ENCODE measurements at regions not wholly inside any gene's neighbourhood (a gene's known extent, or its start where the extent isn't known, plus 50 kb on each side); places are given as distances from the start of the nearest gene placed in this dataset.

- DNase-seq: no peak
- no peak overlapping the region for H3K27ac ChIP-seq (ENCODE audit: low read length)
- no peaks in the 10 kb centered on the region for H3K9me2 ChIP-seq (replicated peaks; ENCODE audit: insufficient read depth, low read length)
- H4K20me1 ChIP-seq (ENCODE audit: insufficient read depth, low read depth, low read length): no peaks in the 10 kb centered on the region
- no peak overlapping the region for H3K4me3 ChIP-seq (ENCODE audit: low read length)
- no peaks in the 10 kb centered on the region for H3K79me2 ChIP-seq (ENCODE audit: low read length)
- H3K9ac ChIP-seq (ENCODE audit: low read length): no peak overlapping the region
- H3K9me3 ChIP-seq (ENCODE audit: low read length): no peaks in the 10 kb centered on the region
- no peak overlapping the region for H2AFZ ChIP-seq (ENCODE audit: low read length)
- H3K27me3 ChIP-seq (ENCODE audit: low read length): 0 out of 2 replicates have a peak, but pooled peaks cover 3% of the 10 kb centered on the region
- no peak overlapping the region for H3K4me2 ChIP-seq (ENCODE audit: low read depth, low read length, poor library complexity, severe bottlenecking)
- H3K4me1 ChIP-seq (ENCODE audit: low read length): no peaks in the 10 kb centered on the region
- H3K36me3 ChIP-seq (ENCODE audit: insufficient read depth, low read length): no peaks in the 10 kb centered on the region
Measured at GRCh38 chr2:23235736-23236135, 149.2 kb upstream of the KLHL29 start.

- H3K9ac ChIP-seq (ENCODE audit: low read length): no peak overlapping the region
- no peak for DNase-seq
- no peaks in the 10 kb centered on the region for H3K79me2 ChIP-seq (ENCODE audit: low read length)
- H3K9me3 ChIP-seq (ENCODE audit: low read length): no peaks in the 10 kb centered on the region
- no peak overlapping the region for H3K27ac ChIP-seq (ENCODE audit: low read length)
- no peaks in the 10 kb centered on the region for H3K36me3 ChIP-seq (ENCODE audit: insufficient read depth, low read length)
- no peak overlapping the region for H3K4me2 ChIP-seq (ENCODE audit: low read depth, low read length, poor library complexity, severe bottlenecking)
- H4K20me1 ChIP-seq (ENCODE audit: insufficient read depth, low read depth, low read length): no peaks in the 10 kb centered on the region
- 0 out of 2 replicates have a peak, but pooled peaks cover 2% of the 10 kb centered on the region for H3K27me3 ChIP-seq (ENCODE audit: low read length)
- no peaks in the 10 kb centered on the region for H3K4me1 ChIP-seq (ENCODE audit: low read length)
- no peak overlapping the region for H3K4me3 ChIP-seq (ENCODE audit: low read length)
- no peak overlapping the region for H2AFZ ChIP-seq (ENCODE audit: low read length)
- H3K9me2 ChIP-seq (replicated peaks; ENCODE audit: insufficient read depth, low read length): no peaks in the 10 kb centered on the region
Measured at GRCh38 chr2:23237147-23237546, 147.8 kb upstream of the KLHL29 start.

GRCh38 chr2:23238011-23238657 lies 146.8 kb upstream of the KLHL29 start:
- Histone ChIP-seq H3K9me3 (ENCODE audit: low read length) (no peaks in the 10 kb centered on the region), H3K4me2 (ENCODE audit: low read depth, low read length, poor library complexity, severe bottlenecking) (no peak overlapping the region), H3K9ac (ENCODE audit: low read length) (no peak overlapping the region), H3K4me3 (ENCODE audit: low read length) (no peak overlapping the region), H3K79me2 (ENCODE audit: low read length) (no peaks in the 10 kb centered on the region), H4K20me1 (ENCODE audit: insufficient read depth, low read depth, low read length) (no peaks in the 10 kb centered on the region), H3K27ac (ENCODE audit: low read length) (no peak overlapping the region), H3K4me1 (ENCODE audit: low read length) (no peaks in the 10 kb centered on the region), H2AFZ (ENCODE audit: low read length) (no peak overlapping the region), H3K9me2 (replicated peaks; ENCODE audit: insufficient read depth, low read length) (no peaks in the 10 kb centered on the region), H3K27me3 (ENCODE audit: low read length) (no peaks in the 10 kb centered on the region), H3K36me3 (ENCODE audit: insufficient read depth, low read length) (no peaks in the 10 kb centered on the region)
- DNase-seq: no peak

- Histone ChIP-seq H3K27me3 (ENCODE audit: low read length) (no peaks in the 10 kb centered on the region), H3K79me2 (ENCODE audit: low read length) (no peaks in the 10 kb centered on the region), H3K4me2 (ENCODE audit: low read depth, low read length, poor library complexity, severe bottlenecking) (no peak overlapping the region), H4K20me1 (ENCODE audit: insufficient read depth, low read depth, low read length) (no peaks in the 10 kb centered on the region), H3K4me1 (ENCODE audit: low read length) (no peaks in the 10 kb centered on the region), H3K9me3 (ENCODE audit: low read length) (no peaks in the 10 kb centered on the region), H3K36me3 (ENCODE audit: insufficient read depth, low read length) (no peaks in the 10 kb centered on the region), H3K27ac (ENCODE audit: low read length) (no peak overlapping the region), H2AFZ (ENCODE audit: low read length) (no peak overlapping the region), H3K9ac (ENCODE audit: low read length) (no peak overlapping the region), H3K4me3 (ENCODE audit: low read length) (no peak overlapping the region), H3K9me2 (replicated peaks; ENCODE audit: insufficient read depth, low read length) (no peaks in the 10 kb centered on the region)
- DNase-seq: no peak
Measured at GRCh38 chr2:23239374-23239773, 145.6 kb upstream of the KLHL29 start.

GRCh38 chr2:23241121-23241520 lies 143.9 kb upstream of the KLHL29 start:
- Histone ChIP-seq H3K4me2 (ENCODE audit: low read depth, low read length, poor library complexity, severe bottlenecking) (no peak overlapping the region), H3K9me2 (replicated peaks; ENCODE audit: insufficient read depth, low read length) (no peaks in the 10 kb centered on the region), H3K9me3 (ENCODE audit: low read length) (no peaks in the 10 kb centered on the region), H3K27ac (ENCODE audit: low read length) (no peak overlapping the region), H3K9ac (ENCODE audit: low read length) (no peak overlapping the region), H3K79me2 (ENCODE audit: low read length) (no peaks in the 10 kb centered on the region), H3K4me1 (ENCODE audit: low read length) (no peaks in the 10 kb centered on the region), H3K27me3 (ENCODE audit: low read length) (no peaks in the 10 kb centered on the region), H3K4me3 (ENCODE audit: low read length) (no peak overlapping the region), H2AFZ (ENCODE audit: low read length) (no peak overlapping the region), H3K36me3 (ENCODE audit: insufficient read depth, low read length) (no peaks in the 10 kb centered on the region), H4K20me1 (ENCODE audit: insufficient read depth, low read depth, low read length) (no peaks in the 10 kb centered on the region)
- no peak for DNase-seq

GRCh38 chr2:23241611-23242245 lies 143.3 kb upstream of the KLHL29 start:
- Histone ChIP-seq H3K9ac (ENCODE audit: low read length) (no peak overlapping the region), H3K27ac (ENCODE audit: low read length) (no peak overlapping the region), H3K4me2 (ENCODE audit: low read depth, low read length, poor library complexity, severe bottlenecking) (no peak overlapping the region), H3K36me3 (ENCODE audit: insufficient read depth, low read length) (no peaks in the 10 kb centered on the region), H3K9me3 (ENCODE audit: low read length) (no peaks in the 10 kb centered on the region), H3K79me2 (ENCODE audit: low read length) (no peaks in the 10 kb centered on the region), H3K4me3 (ENCODE audit: low read length) (no peak overlapping the region), H2AFZ (ENCODE audit: low read length) (no peak overlapping the region), H4K20me1 (ENCODE audit: insufficient read depth, low read depth, low read length) (no peaks in the 10 kb centered on the region), H3K27me3 (ENCODE audit: low read length) (no peaks in the 10 kb centered on the region), H3K9me2 (replicated peaks; ENCODE audit: insufficient read depth, low read length) (no peaks in the 10 kb centered on the region), H3K4me1 (ENCODE audit: low read length) (no peaks in the 10 kb centered on the region)
- DNase-seq: no peak

GRCh38 chr2:23243073-23243659 lies 141.8 kb upstream of the KLHL29 start:
- no peaks in the 10 kb centered on the region for H3K79me2 ChIP-seq (ENCODE audit: low read length)
- no peak overlapping the region for H3K9ac ChIP-seq (ENCODE audit: low read length)
- H3K27ac ChIP-seq (ENCODE audit: low read length): no peak overlapping the region
- no peaks in the 10 kb centered on the region for H3K9me2 ChIP-seq (replicated peaks; ENCODE audit: insufficient read depth, low read length)
- H3K36me3 ChIP-seq (ENCODE audit: insufficient read depth, low read length): no peaks in the 10 kb centered on the region
- DNase-seq: no peak
- no peaks in the 10 kb centered on the region for H3K9me3 ChIP-seq (ENCODE audit: low read length)
- no peak overlapping the region for H3K4me2 ChIP-seq (ENCODE audit: low read depth, low read length, poor library complexity, severe bottlenecking)
- no peaks in the 10 kb centered on the region for H3K27me3 ChIP-seq (ENCODE audit: low read length)
- no peak overlapping the region for H2AFZ ChIP-seq (ENCODE audit: low read length)
- H4K20me1 ChIP-seq (ENCODE audit: insufficient read depth, low read depth, low read length): no peaks in the 10 kb centered on the region
- H3K4me3 ChIP-seq (ENCODE audit: low read length): no peak overlapping the region
- no peaks in the 10 kb centered on the region for H3K4me1 ChIP-seq (ENCODE audit: low read length)

GRCh38 chr2:23244617-23245016 lies 140.4 kb upstream of the KLHL29 start:
- Histone ChIP-seq H2AFZ (ENCODE audit: low read length) (no peak overlapping the region), H3K79me2 (ENCODE audit: low read length) (no peaks in the 10 kb centered on the region), H3K9me2 (replicated peaks; ENCODE audit: insufficient read depth, low read length) (no peaks in the 10 kb centered on the region), H3K36me3 (ENCODE audit: insufficient read depth, low read length) (no peaks in the 10 kb centered on the region), H3K4me2 (ENCODE audit: low read depth, low read length, poor library complexity, severe bottlenecking) (no peak overlapping the region), H4K20me1 (ENCODE audit: insufficient read depth, low read depth, low read length) (no peaks in the 10 kb centered on the region), H3K27ac (ENCODE audit: low read length) (no peak overlapping the region), H3K4me3 (ENCODE audit: low read length) (no peak overlapping the region), H3K9ac (ENCODE audit: low read length) (no peak overlapping the region), H3K4me1 (ENCODE audit: low read length) (no peaks in the 10 kb centered on the region), H3K9me3 (ENCODE audit: low read length) (no peaks in the 10 kb centered on the region), H3K27me3 (ENCODE audit: low read length) (no peaks in the 10 kb centered on the region)
- no peak for DNase-seq

All from Karpas-422 (cell line).